ENCODE measurements at regions not wholly inside any gene's neighbourhood (a gene's known extent, or its start where the extent isn't known, plus 50 kb on each side); places are given as distances from the start of the nearest gene placed in this dataset.

DNA sequence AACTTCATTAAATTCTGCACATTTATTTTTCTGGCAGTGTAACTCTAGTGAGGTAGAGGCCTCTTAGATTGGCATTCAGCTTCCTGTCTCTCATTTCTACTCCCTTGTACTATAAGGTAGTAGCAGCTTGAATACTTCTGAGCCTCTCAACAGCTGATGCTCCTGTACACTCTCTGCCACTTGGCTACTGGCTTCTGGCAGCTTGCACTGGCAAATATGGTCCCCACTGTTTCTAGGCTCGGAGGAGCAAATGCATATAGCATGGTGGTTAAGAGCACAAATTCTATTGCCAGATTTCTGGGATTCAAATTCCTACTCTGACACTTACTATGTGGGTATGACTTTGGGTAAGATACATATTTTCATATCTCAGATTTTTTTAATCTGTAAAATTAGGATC is 292.8 kb upstream of the ADGRB3 start:
- no peak for DNase-seq
- Histone ChIP-seq H3K36me3 (ENCODE audit: insufficient read depth, low read length) (no peaks in the 10 kb centered on the region), H3K9me3 (ENCODE audit: control insufficient read depth in 1 of 2, insufficient read depth in 1 of 2, low read length in 2 of 2) (no peaks in the 10 kb centered on the region), H3K4me1 (ENCODE audit: insufficient read depth, low read length) (no peaks in the 10 kb centered on the region), H3K4me3 (ENCODE audit: low read length) (no peak overlapping the region), H3K27ac (ENCODE audit: low read depth in 1 of 2, low read length in 2 of 2) (no peak overlapping the region), H3K27me3 (ENCODE audit: control insufficient read depth in 1 of 2, insufficient read depth in 2 of 2, low read length in 2 of 2) (no peaks in the 10 kb centered on the region)
- Mint-ChIP-seq H3K4me3 (no peak overlapping the region), H3K27me3 (no peaks in the 10 kb centered on the region), H3K4me1 (ENCODE audit: low read depth) (no peaks in the 10 kb centered on the region), H3K9me3 (peaks cover 4% of the 10 kb centered on the region), H3K36me3 (ENCODE audit: low read depth) (no peaks in the 10 kb centered on the region), H3K27ac (no peak overlapping the region)
- TF ChIP-seq, protein P1, sequence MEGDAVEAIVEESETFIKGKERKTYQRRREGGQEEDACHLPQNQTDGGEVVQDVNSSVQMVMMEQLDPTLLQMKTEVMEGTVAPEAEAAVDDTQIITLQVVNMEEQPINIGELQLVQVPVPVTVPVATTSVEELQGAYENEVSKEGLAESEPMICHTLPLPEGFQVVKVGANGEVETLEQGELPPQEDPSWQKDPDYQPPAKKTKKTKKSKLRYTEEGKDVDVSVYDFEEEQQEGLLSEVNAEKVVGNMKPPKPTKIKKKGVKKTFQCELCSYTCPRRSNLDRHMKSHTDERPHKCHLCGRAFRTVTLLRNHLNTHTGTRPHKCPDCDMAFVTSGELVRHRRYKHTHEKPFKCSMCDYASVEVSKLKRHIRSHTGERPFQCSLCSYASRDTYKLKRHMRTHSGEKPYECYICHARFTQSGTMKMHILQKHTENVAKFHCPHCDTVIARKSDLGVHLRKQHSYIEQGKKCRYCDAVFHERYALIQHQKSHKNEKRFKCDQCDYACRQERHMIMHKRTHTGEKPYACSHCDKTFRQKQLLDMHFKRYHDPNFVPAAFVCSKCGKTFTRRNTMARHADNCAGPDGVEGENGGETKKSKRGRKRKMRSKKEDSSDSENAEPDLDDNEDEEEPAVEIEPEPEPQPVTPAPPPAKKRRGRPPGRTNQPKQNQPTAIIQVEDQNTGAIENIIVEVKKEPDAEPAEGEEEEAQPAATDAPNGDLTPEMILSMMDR (IDR thresholded peaks at IDR 0.05) = no peak
- ATAC-seq (ENCODE audit: poor library complexity) = no peak
- intact Hi-C loops (cut with DNase I, micrococcal nuclease) = loop anchor here in 1 of 2 experiments (5.0 kb wide), 1 partner anchor 1765 kb away; no protein-coding TSS in a partner anchor
- ChIA-PET POLR2A (no interaction called here), CTCF (interaction anchor here (1.2 kb wide), 1 partner anchor 13 kb away, joined by 3 read pairs; no protein-coding TSS in a partner anchor)

GRCh38 chr6:68339488-68340131 is 295.5 kb upstream of the ADGRB3 start:
- DNase-seq (no peak), ATAC-seq (ENCODE audit: poor library complexity) (no peak)
- H3K36me3 ChIP-seq (ENCODE audit: insufficient read depth, low read length) = no peaks in the 10 kb centered on the region
- no peaks in the 10 kb centered on the region for H3K36me3 Mint-ChIP-seq (ENCODE audit: low read depth)
- H3K27ac Mint-ChIP-seq = no peak overlapping the region
- CTCF ChIA-PET = no interaction called here
- H3K9me3 Mint-ChIP-seq = peaks cover 8% of the 10 kb centered on the region
- no peaks in the 10 kb centered on the region for H3K27me3 ChIP-seq (ENCODE audit: control insufficient read depth in 1 of 2, insufficient read depth in 2 of 2, low read length in 2 of 2)
- no peaks in the 10 kb centered on the region for H3K4me1 Mint-ChIP-seq (ENCODE audit: low read depth)
- intact Hi-C loops (cut with DNase I, micrococcal nuclease) = loop anchor here in 1 of 2 experiments (5.0 kb wide), 1 partner anchor 1768 kb away; no protein-coding TSS in a partner anchor
- POLR2A ChIA-PET = no interaction called here
- no peaks in the 10 kb centered on the region for H3K27me3 Mint-ChIP-seq
- no peak overlapping the region for H3K4me3 ChIP-seq (ENCODE audit: low read length)
- TF ChIP-seq, protein P1 (IDR thresholded peaks at IDR 0.05) = no peak
- H3K4me1 ChIP-seq (ENCODE audit: insufficient read depth, low read length) = no peaks in the 10 kb centered on the region
- H3K9me3 ChIP-seq (ENCODE audit: control insufficient read depth in 1 of 2, insufficient read depth in 1 of 2, low read length in 2 of 2) = no peaks in the 10 kb centered on the region
- H3K4me3 Mint-ChIP-seq = no peak overlapping the region
- no peak overlapping the region for H3K27ac ChIP-seq (ENCODE audit: low read depth in 1 of 2, low read length in 2 of 2)

DNA sequence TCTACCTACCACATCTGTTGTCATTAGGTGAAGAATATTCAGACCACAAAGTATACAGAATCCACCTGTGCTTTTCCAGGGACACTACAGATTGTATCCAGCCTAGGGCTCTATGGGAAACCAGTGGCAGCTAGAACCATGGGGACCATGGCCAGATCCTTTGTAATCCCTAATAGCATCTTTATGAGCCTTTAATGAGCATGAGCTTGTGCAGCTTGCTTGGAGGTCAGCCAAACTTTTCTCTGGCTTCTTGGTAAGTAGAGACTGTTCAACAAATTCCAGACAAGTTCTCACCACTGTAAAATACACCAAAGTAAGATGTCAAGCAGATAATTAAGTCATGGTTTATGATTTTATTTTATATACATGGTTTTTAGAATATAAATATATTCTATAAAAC is 301.6 kb upstream of the ADGRB3 start:
- TF ChIP-seq, protein P1 (IDR thresholded peaks at IDR 0.05) = no peak
- ATAC-seq (ENCODE audit: poor library complexity) (no peak), DNase-seq (no peak)
- Mint-ChIP-seq H3K4me1 (ENCODE audit: low read depth) (no peaks in the 10 kb centered on the region), H3K27ac (no peak overlapping the region), H3K27me3 (no peaks in the 10 kb centered on the region), H3K36me3 (ENCODE audit: low read depth) (no peaks in the 10 kb centered on the region), H3K4me3 (no peak overlapping the region), H3K9me3 (peaks cover 4% of the 10 kb centered on the region)
- Histone ChIP-seq H3K27ac (ENCODE audit: low read depth in 1 of 2, low read length in 2 of 2) (no peak overlapping the region), H3K36me3 (ENCODE audit: insufficient read depth, low read length) (no peaks in the 10 kb centered on the region), H3K27me3 (ENCODE audit: control insufficient read depth in 1 of 2, insufficient read depth in 2 of 2, low read length in 2 of 2) (no peaks in the 10 kb centered on the region), H3K9me3 (ENCODE audit: control insufficient read depth in 1 of 2, insufficient read depth in 1 of 2, low read length in 2 of 2) (no peaks in the 10 kb centered on the region), H3K4me1 (ENCODE audit: insufficient read depth, low read length) (no peaks in the 10 kb centered on the region), H3K4me3 (ENCODE audit: low read length) (no peak overlapping the region)
- CTCF ChIA-PET = no interaction called here
- intact Hi-C loops (cut with DNase I, micrococcal nuclease) = no loop called here
- POLR2A ChIA-PET = no interaction called here
